H9 (cell line): ENCODE measurements at regions not wholly inside any gene's neighbourhood (a gene's known extent, or its start where the extent isn't known, plus 50 kb on each side); places are given as distances from the start of the nearest gene placed in this dataset.

Experiments used
- DNase-seq: peaks from one replicate; pipeline ENCODE4 v3.0.0-alpha.2; 2017
- H2AFZ ChIP-seq: one replicate; pipeline ENCODE4 v1.6.1; 2013; ENCODE audit warnings: mild to moderate bottlenecking, low read length, control low read depth, moderate library complexity
- H2AK5ac ChIP-seq: 2 replicates; pipeline ENCODE4 v1.6.1; 2013; ENCODE audit warnings: low read length, control low read depth, mixed read lengths; ENCODE audit not compliant: insufficient read length
- H2BK120ac ChIP-seq: one replicate; pipeline ENCODE4 v1.6.1; 2013; ENCODE audit warnings: low read depth, mild to moderate bottlenecking, low read length, control low read depth, inconsistent platforms; ENCODE audit not compliant: poor library complexity, severe bottlenecking
- H2BK12ac ChIP-seq: 2 replicates; pipeline ENCODE4 v1.6.1; 2013; ENCODE audit warnings: low read length, control low read depth, mixed read lengths, low read depth; ENCODE audit not compliant: insufficient read length
- H2BK15ac ChIP-seq: 2 replicates; pipeline ENCODE4 v1.6.1; 2013; ENCODE audit warnings: low read depth, low read length, control low read depth
- H2BK20ac ChIP-seq: one replicate; pipeline ENCODE4 v1.6.1; 2013; ENCODE audit warnings: low read depth, mild to moderate bottlenecking, low read length, control low read depth, inconsistent platforms; ENCODE audit not compliant: poor library complexity, severe bottlenecking
- H2BK5ac ChIP-seq: 2 replicates; pipeline ENCODE4 v1.6.1; 2013; ENCODE audit warnings: low read length, control low read depth, mixed read lengths; ENCODE audit not compliant: insufficient read length
- H3K14ac ChIP-seq: 2 replicates; pipeline ENCODE4 v1.6.1; 2013; ENCODE audit warnings: low read length, control low read depth; ENCODE audit not compliant: insufficient read depth
- H3K18ac ChIP-seq: 2 replicates; pipeline ENCODE4 v1.6.1; 2013; ENCODE audit warnings: low read depth, mild to moderate bottlenecking, mixed read lengths, low read length, control low read depth; ENCODE audit not compliant: insufficient read length
- H3K23ac ChIP-seq: 2 replicates; pipeline ENCODE4 v1.6.1; 2013; ENCODE audit warnings: low read length, control low read depth, mixed read lengths, low read depth; ENCODE audit not compliant: insufficient read length
- H3K23me2 ChIP-seq: 2 replicates; pipeline ENCODE4 v1.6.1; 2013; ENCODE audit warnings: low read depth, mild to moderate bottlenecking, mixed read lengths, low read length, control low read depth; ENCODE audit not compliant: insufficient read length, poor library complexity, severe bottlenecking
- H3K27ac ChIP-seq: 2 replicates; pipeline ENCODE4 v1.5.1; 2013; ENCODE audit warnings: low read length, control low read depth, mixed read lengths, low read depth; ENCODE audit not compliant: insufficient read length
- H3K27me3 ChIP-seq: 2 replicates; pipeline ENCODE4 v1.6.1; 2013; ENCODE audit warnings: low read length, control low read depth, inconsistent platforms; ENCODE audit not compliant: insufficient read depth
- H3K4ac ChIP-seq: 2 replicates; pipeline ENCODE4 v1.6.1; 2013; ENCODE audit warnings: low read depth, mild to moderate bottlenecking, control low read depth, inconsistent platforms, low read length, moderate library complexity
- H3K4me1 ChIP-seq: 2 replicates; pipeline ENCODE4 v1.6.1; 2013; ENCODE audit warnings: low read length, control low read depth, inconsistent platforms; ENCODE audit not compliant: insufficient read depth
- H3K4me2 ChIP-seq: 2 replicates; pipeline ENCODE4 v1.6.1; 2013; ENCODE audit warnings: low read length, control low read depth, mixed read lengths; ENCODE audit not compliant: insufficient read length, insufficient read depth
- H3K56ac ChIP-seq: 2 replicates; pipeline ENCODE4 v1.6.1; 2013; ENCODE audit warnings: low read depth, mild to moderate bottlenecking, mixed read lengths, low read length, control low read depth; ENCODE audit not compliant: insufficient read length
- H3K79me1 ChIP-seq: 2 replicates; pipeline ENCODE4 v1.6.1; 2013; ENCODE audit warnings: low read depth, mild to moderate bottlenecking, moderate library complexity, low read length, control low read depth, inconsistent platforms; ENCODE audit not compliant: insufficient read depth, poor library complexity, severe bottlenecking
- H3K79me2 ChIP-seq: 2 replicates; pipeline ENCODE4 v1.6.1; 2013; ENCODE audit warnings: low read length, control low read depth, inconsistent platforms; ENCODE audit not compliant: insufficient read depth
- H3K9ac ChIP-seq: 2 replicates; pipeline ENCODE4 v1.6.1; 2013; ENCODE audit warnings: low read length, control low read depth, mixed read lengths; ENCODE audit not compliant: insufficient read length; ENCODE audit errors: extremely low read depth
- H3K9me3 ChIP-seq: one replicate; pipeline ENCODE4 v1.6.1; 2013; ENCODE audit warnings: low read depth, low read length, inconsistent platforms; ENCODE audit not compliant: control insufficient read depth
- H3T11ph ChIP-seq: one replicate; pipeline ENCODE4 v1.6.1; 2013; ENCODE audit warnings: mild to moderate bottlenecking, low read length, control low read depth, inconsistent platforms
- H4K20me1 ChIP-seq: one replicate; pipeline ENCODE4 v1.6.1; 2013; ENCODE audit not compliant: control insufficient read depth, insufficient read length, insufficient read depth
- H4K5ac ChIP-seq: 2 replicates; pipeline ENCODE4 v1.6.1; 2013; ENCODE audit warnings: low read depth, mild to moderate bottlenecking, mixed read lengths, low read length, control low read depth; ENCODE audit not compliant: insufficient read length
- H4K8ac ChIP-seq: replicated peaks from 2 replicates; pipeline ENCODE4 v1.6.1; 2013; ENCODE audit warnings: low read length, control low read depth, mixed read lengths, low read depth; ENCODE audit not compliant: insufficient read length
- H4K91ac ChIP-seq: 2 replicates; pipeline ENCODE4 v1.6.1; 2013; ENCODE audit warnings: low read depth, mild to moderate bottlenecking, moderate library complexity, mixed read lengths, low read length, control low read depth; ENCODE audit not compliant: insufficient read length
- H3K27ac Mint-ChIP-seq, 3 experiments: 2 replicates in 2 of 3; 3 replicates in 1 of 3; pipeline ENCODE4 v1.8.0; 2020 to 2021; ENCODE audit warnings: mixed read lengths in 3 of 3, mild to moderate bottlenecking in 1 of 3, moderate library complexity in 1 of 3
- H3K27me3 Mint-ChIP-seq: 2 replicates; pipeline ENCODE4 v1.8.0; 2021; ENCODE audit warnings: low read depth, mild to moderate bottlenecking, moderate library complexity, mixed read lengths
- H3K36me3 Mint-ChIP-seq, 3 experiments: 2 replicates in 2 of 3; 3 replicates in 1 of 3; pipeline ENCODE4 v1.8.0; 2020 to 2021; ENCODE audit warnings: low read depth in 3 of 3, mixed read lengths in 3 of 3; ENCODE audit not compliant: insufficient read depth in 1 of 3
- H3K4me1 Mint-ChIP-seq, 2 experiments: 2 replicates each; pipeline ENCODE4 v1.8.0; 2020; ENCODE audit warnings: mixed read lengths in 2 of 2
- H3K4me3 Mint-ChIP-seq, 2 experiments: 2 replicates in 1 of 2; 3 replicates in 1 of 2; pipeline ENCODE4 v1.8.0; 2020 to 2021; ENCODE audit warnings: mild to moderate bottlenecking in 2 of 2, mixed read lengths in 2 of 2, moderate library complexity in 1 of 2
- H3K9me3 Mint-ChIP-seq, 2 experiments: 2 replicates in 1 of 2; 3 replicates in 1 of 2; pipeline ENCODE4 v1.8.0; 2020; ENCODE audit warnings: mild to moderate bottlenecking in 2 of 2, mixed read lengths in 2 of 2, moderate library complexity in 1 of 2
- CTCF ChIP-seq: fragments of 200-600 bp; sonication (generic); conservative IDR thresholded peaks from 3 replicates; pipeline ENCODE4 v1.8.0; 2021; ENCODE audit warnings: antibody characterized with exemption, mild to moderate bottlenecking
- WGBS: extraction: QIAGEN DNeasy Blood & Tissue Kit; methylation state at CpG from one replicate; pipeline ENCODE4 v1.1.7; 2013; ENCODE audit warnings: missing lambda C conversion rate, low lambda C conversion rate, mixed read lengths; ENCODE audit not compliant: insufficient read length; ENCODE audit errors: extremely low coverage; 5-methylcytosine and 5-hydroxymethylcytosine counted together

- no peaks in the 10 kb centered on the region for H3K9me3 ChIP-seq
- H3K56ac ChIP-seq = no peak overlapping the region
- no peak overlapping the region for H3K27ac ChIP-seq
- Mint-ChIP-seq H3K4me3 (no peak overlapping the region), H3K4me1 (peaks cover 18 to 23% of the 10 kb centered on the region in 2 experiments), H3K27me3 (no peaks in the 10 kb centered on the region), H3K9me3 (no peaks in the 10 kb centered on the region), H3K27ac (no peak overlapping the region), H3K36me3 (no peaks in the 10 kb centered on the region)
- H4K20me1 ChIP-seq = no peaks in the 10 kb centered on the region
- H2BK15ac ChIP-seq = no peak overlapping the region
- no peaks in the 10 kb centered on the region for H3K79me1 ChIP-seq
- no peak overlapping the region for H2BK120ac ChIP-seq
- H3K27me3 ChIP-seq = no peaks in the 10 kb centered on the region
- no peak for TF ChIP-seq CTCF
- no peak overlapping the region for H4K91ac ChIP-seq
- H2AFZ ChIP-seq = no peak overlapping the region
- no peak overlapping the region for H2BK12ac ChIP-seq
- H3K4me2 ChIP-seq = no peak overlapping the region
- no peak overlapping the region for H3K4ac ChIP-seq
- no peak overlapping the region for H3K9ac ChIP-seq
- H2BK5ac ChIP-seq = no peak overlapping the region
- no peaks in the 10 kb centered on the region for H3K79me2 ChIP-seq
- no peak overlapping the region for H3T11ph ChIP-seq
- no peak overlapping the region for H3K18ac ChIP-seq
- H4K5ac ChIP-seq = no peak overlapping the region
- no CpG with 5 or more reads among the region's 5 CpGs for WGBS
- H3K14ac ChIP-seq = no peak overlapping the region
- no peak for DNase-seq
- H2BK20ac ChIP-seq = no peak overlapping the region
- no peak overlapping the region for H4K8ac ChIP-seq
- H3K23ac ChIP-seq = no peak overlapping the region
- peaks cover 7% of the 10 kb centered on the region; the same call in 1 of the 2 replicates for H3K4me1 ChIP-seq
- no peak overlapping the region for H2AK5ac ChIP-seq
- H3K23me2 ChIP-seq = no peaks in the 10 kb centered on the region
Observed at GRCh38 chr1:239831577-239832355, 259.9 kb upstream of the FMN2 start.
